Fibroblast of mammary gland (primary cell): ENCODE measurements at regions not wholly inside any gene's neighbourhood (a gene's known extent, or its start where the extent isn't known, plus 50 kb on each side); places are given as distances from the start of the nearest gene placed in this dataset.

Experiments
- DNase-seq: peaks from one replicate; pipeline ENCODE4 v3.0.0-alpha.2; 2010; ENCODE audit warnings: low read depth
- H3K4me3 ChIP-seq: 2 replicates; pipeline ENCODE4 v1.5.1; 2011; ENCODE audit warnings: low read depth, mild to moderate bottlenecking, low read length, moderate library complexity; ENCODE audit not compliant: control insufficient read depth
- CTCF ChIP-seq: conservative IDR thresholded peaks from 2 replicates; pipeline ENCODE4 v1.5.1; 2011; ENCODE audit warnings: low read depth, low read length, inconsistent platforms; ENCODE audit not compliant: control insufficient read depth, insufficient read depth

- no peak overlapping the region for H3K4me3 ChIP-seq
- no peak for TF ChIP-seq CTCF
- DNase-seq: no peak
Measured at GRCh38 chr11:42273977-42274376, 814.5 kb upstream of the LRRC4C start.

- DNase-seq: no peak
- no peak overlapping the region for H3K4me3 ChIP-seq
- no peak for TF ChIP-seq CTCF
Measured at GRCh38 chr11:42296910-42297309, 837.5 kb upstream of the LRRC4C start.

GRCh38 chr11:42299780-42300179, 840.3 kb upstream of the LRRC4C start:
- no peak overlapping the region for H3K4me3 ChIP-seq
- no peak for TF ChIP-seq CTCF
- no peak for DNase-seq

GRCh38 chr11:42301777-42302176, 842.3 kb upstream of the LRRC4C start:
- no peak overlapping the region for H3K4me3 ChIP-seq
- no peak for DNase-seq
- TF ChIP-seq CTCF: no peak

GRCh38 chr11:42311514-42311913, 852.1 kb upstream of the LRRC4C start:
- peak; percentile 11 for DNase-seq
- no peak overlapping the region for H3K4me3 ChIP-seq
- TF ChIP-seq CTCF: no peak

GRCh38 chr11:42311944-42312343, 852.5 kb upstream of the LRRC4C start:
- TF ChIP-seq CTCF: no peak
- H3K4me3 ChIP-seq: no peak overlapping the region
- DNase-seq: peak; percentile 3

- no peak overlapping the region for H3K4me3 ChIP-seq
- DNase-seq: peak; percentile 44
- no peak for TF ChIP-seq CTCF
Measured at GRCh38 chr11:42315267-42315666, 855.8 kb upstream of the LRRC4C start.
